SHP77 (cell line): ENCODE measurements at regions not wholly inside any gene's neighbourhood (a gene's known extent, or its start where the extent isn't known, plus 50 kb on each side); places are given as distances from the start of the nearest gene placed in this dataset.
"Not testable (repeated sequence)": the region's sequence is repeated elsewhere in the genome, so short reads cannot be mapped to it uniquely, and the experiment has no call there.

Experiments
- DNase-seq, 2 experiments: peaks; one replicate each; lab custom pipeline; 2025; lab: John Stamatoyannopoulos, UW

- no peak for DNase-seq
These were observed 79.1 kb downstream of the CTH start for GRCh38 chr1:70490153-70490552.

GRCh38 chr1:70495370-70495769, 84.3 kb downstream of the CTH start:
- DNase-seq: no peak

DNA sequence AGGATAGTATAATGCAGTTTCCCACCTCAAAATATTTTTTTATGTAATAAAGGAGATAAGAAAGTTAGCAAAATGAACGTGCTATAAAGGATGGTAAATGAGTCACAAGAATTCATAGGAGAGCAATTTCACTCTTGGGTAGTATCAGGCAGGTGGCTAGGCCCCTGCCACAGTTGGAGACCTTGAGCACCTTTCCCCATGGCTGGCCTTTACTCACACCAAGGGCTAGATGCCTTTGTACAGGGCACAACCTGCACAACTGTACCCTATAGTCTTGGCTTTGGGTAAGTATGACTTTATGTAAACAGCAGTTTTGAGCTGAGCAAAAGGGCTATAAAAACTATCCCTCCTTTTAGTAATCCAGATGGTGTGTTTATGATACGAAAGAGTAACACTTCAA, 85.1 kb downstream of the CTH start:
- DNase-seq: no peak

DNA sequence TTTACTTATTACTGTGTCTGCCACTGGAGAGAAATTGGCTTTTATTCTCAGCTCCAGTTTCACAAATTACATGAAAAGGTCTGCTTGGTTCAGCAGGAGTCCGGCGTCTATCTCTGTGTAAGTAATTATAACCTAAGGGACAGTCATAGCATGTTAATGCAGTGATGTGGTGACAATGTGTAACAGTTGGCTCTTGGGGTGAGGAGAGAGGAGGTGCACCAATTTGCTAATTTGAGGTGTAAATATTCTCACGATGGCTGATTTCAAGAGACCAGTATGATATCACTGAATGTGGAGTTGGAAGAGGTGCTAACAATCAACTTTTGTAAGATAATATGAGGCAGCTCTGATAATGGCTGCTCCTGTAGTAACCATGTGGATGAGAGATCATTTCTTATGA, 86.1 kb downstream of the CTH start:
- no peak for DNase-seq

DNA sequence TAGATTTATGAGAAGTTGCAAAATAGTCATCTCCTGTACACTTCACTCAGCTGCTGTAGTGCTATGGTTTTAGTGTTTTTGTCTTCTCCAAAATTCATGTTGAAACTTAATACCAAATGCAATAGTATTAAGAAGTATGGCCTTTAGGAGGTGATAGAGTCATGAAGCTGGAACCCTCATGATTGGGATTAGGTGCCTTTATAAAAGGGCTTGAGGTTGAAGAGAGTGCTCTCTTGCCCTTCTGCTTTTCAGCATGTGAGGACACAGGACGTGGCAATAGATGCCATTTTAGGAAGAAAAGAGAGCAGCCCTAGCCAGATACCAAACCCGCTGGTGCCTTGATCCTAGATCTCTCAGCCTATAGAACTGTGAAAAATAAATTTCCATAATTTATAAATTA, 87.6 kb downstream of the CTH start:
- DNase-seq: no peak

DNA sequence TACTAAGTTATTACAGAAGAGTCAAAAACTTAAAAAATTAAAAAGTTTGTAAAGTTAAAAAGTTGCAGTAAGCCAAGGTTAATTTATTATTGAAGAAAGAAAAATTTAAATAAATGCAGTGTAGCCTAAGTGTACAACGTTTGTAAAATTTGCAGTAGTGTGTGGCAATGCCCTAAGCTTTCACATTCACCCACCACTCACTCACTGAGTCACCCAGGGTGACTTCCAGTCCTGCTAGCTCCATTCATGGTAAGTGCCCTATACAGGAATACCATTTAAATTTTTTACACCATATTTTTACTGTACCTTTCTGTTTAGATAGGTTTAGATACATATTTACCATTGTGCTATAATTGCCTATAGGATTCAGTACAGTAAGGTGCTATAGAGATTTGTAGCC, 88.6 kb downstream of the CTH start:
- no peak for DNase-seq

DNA sequence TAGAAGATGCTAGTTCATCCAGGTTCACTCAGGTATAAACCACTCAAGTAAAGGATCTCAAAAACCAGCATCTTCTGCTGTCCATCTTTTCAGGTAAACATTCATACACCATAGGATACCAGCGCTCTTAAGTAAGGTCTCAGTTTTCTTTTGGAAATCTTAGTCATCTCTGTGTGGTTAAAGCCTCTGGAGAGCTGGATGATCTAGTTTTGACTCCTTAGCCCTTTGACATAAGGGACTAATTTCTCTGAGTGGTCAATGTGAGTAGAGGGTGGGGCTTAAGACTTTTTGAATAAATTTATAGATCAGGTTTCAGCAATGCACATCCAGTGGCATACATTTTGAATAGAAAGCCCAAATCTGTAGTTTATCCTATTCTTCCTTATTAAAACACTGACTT, 92.3 kb downstream of the CTH start:
- no peak for DNase-seq

DNA sequence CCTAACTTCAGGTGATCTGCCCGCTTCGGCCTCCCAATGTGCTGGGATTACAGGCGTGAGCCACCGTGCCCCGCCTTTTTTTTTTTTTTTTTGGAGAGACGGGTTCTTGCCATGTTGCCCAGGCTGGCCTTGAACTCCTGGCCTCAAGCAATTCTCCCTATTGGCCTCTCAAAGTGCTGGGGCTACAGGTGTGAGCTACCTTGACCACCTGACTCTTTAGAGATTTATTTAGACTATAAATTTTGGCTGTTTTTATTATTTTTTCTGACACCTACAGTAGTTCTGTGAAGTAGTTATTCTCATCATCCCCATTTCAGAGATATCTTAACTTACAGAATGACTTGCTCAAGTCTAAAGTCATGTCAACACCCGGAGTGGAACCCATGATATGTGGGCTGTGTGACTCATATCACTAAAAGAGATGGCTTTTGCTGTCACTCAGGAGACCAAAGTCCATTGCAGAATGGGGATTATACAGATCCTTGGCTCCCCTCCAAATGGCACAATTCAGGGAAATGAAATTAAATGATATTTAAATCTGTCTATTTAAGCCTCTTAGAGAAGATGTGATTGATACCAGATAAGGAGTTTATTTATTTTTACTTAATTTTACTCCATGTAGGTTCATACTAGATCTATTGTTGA, 93.2 kb downstream of the CTH start:
- no peak for DNase-seq

DNA sequence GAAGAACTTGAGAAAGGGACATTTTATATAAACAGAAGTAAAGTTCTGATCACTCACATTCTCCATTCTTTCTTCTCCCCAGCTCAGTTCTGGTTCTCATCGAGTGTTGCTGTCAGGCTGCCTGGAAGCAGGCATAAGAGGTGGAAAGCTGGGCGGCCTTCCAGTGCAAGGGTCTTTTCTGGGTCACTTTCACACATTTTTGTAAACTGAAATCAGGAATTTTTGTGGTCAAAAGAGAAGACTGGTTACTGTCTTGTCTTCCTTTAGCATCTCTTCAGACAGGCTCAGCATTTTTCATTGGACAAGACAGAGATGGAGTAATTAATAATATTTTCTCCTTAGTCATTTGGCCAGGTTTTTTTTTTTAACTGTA, 93.7 kb downstream of the CTH start:
- DNase-seq: no peak

DNA sequence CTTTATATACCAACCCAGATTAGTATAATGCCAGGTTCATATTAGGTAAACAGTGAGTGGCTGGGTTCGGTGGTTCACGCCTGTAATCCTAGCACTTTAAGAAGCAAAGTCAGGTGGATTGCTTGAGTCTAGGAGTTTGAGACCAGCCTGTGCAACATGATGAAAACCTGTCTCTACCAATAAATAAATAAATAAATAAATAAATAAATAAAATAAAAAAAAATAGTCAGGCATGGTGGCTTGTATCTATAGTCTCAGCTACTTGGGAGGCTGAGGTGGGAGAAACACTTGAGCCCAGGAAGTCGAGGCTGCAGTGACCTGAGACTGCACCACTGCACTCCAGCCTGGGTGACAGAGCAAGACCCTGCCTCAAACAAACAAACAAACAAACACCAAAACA, 96.9 kb downstream of the CTH start:
- not testable (repeated sequence) for DNase-seq

- DNase-seq: peak; percentile 28 to 33
These were observed 99.2 kb downstream of the CTH start for GRCh38 chr1:70509996-70510876.

DNA sequence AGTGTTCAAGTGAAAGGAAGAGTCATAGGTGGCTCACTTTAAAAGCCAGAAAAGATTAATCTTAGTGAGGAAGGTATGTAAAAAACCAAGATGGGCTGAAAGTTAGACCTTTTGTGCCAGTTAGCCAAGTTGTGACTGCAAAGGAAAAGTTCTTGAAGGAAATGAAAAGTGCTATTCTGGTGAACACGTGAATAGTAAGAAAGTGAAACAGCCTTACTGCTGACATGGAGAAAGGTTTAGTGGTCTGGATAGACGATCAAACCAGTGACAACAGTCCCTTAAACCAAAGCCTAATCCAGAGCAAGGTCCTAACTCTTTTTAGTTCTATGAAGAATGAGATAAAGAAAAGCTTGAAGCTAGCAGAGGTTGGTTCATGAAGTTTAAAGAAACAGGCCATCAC, 106.4 kb downstream of the CTH start:
- no peak for DNase-seq

- DNase-seq: no peak
These were observed 107.0 kb downstream of the CTH start for GRCh38 chr1:70518106-70518505.

DNA sequence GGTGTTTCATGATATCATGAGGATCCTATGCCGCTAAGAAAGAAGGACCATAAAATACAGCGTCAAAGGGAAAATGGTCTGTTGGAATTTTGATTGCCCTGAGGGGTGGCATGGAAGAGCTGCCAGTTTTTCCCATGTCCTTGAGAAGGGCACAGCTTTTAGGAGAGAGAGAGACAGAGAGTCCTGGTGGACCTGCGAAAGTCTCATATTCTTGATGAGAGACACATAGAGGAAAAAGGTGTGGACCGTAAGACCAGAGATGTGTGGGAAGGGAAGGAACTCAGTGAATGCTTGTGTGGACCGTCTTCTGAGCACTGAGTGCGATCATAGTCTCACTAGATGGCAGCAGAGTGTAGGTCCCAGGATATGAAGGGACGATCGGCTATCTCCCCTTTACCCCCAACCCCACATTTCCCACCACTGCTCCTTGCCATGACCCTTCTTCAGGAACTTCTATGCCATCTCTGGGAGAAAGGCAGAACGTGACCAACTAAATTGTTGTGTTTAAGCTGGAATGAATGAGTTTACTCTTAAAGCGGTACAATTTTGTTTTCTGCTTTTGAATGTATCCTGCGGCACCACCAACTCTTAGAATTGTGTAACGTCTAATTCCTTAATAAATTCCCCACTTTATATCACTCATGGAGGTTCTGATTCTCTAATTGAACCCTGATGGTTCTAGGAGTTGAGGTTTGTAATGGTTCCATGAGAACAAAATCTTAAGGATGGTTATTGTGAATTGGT, 117.7 kb downstream of the CTH start:
- DNase-seq: peak; percentile 2 to 23

- no peak for DNase-seq
These were observed 125.8 kb downstream of the CTH start for GRCh38 chr1:70536708-70537366.

GRCh38 chr1:70537788-70538187, 126.7 kb downstream of the CTH start:
- DNase-seq: no peak

- no peak for DNase-seq
These were observed 131.0 kb downstream of the CTH start for GRCh38 chr1:70542030-70542429.

GRCh38 chr1:70542856-70543255, 131.8 kb downstream of the CTH start:
- no peak for DNase-seq

- DNase-seq: no peak
These were observed 135.7 kb downstream of the CTH start for GRCh38 chr1:70546726-70547125.

GRCh38 chr1:70552662-70553566, 141.8 kb downstream of the CTH start:
- no peak for DNase-seq

DNA sequence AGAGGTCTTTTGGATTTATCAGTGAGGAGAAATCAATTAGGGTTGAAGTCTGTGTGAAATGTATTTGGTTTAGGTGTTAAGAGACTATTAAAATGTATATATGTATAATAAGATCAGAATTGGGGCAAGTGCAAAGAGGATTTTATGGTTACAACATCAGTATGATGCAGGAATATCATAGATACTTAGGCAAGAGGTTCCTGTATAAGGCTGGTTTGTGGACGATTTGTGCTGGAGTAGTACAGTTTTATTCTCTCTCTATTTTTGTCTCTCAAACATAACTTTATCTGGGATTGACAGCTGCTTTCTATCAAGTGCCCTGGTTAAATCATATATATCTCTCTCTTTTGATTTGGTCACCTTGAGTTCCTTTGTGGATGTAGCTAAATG, 142.5 kb downstream of the CTH start:
- no peak for DNase-seq
